Astrocyte (in vitro differentiated cells and primary cell): ENCODE measurements at regions not wholly inside any gene's neighbourhood (a gene's known extent, or its start where the extent isn't known, plus 50 kb on each side); places are given as distances from the start of the nearest gene placed in this dataset.
A peak's percentile ranks its signal among the peaks of the same experiment; 100 is the strongest.

ENCODE experiments used
- DNase-seq: peaks from one replicate; pipeline ENCODE4 v3.0.0-alpha.2; 2010; ENCODE audit warnings: low read depth
- FAIRE-seq: peaks from 2 replicates; lab custom pipeline; 2011; peaks lifted over from hg19 to GRCh38; lab: Jason Lieb, UNC
- H2AFZ ChIP-seq: 2 replicates; pipeline ENCODE4 v1.6.0; 2012; ENCODE audit warnings: low read depth, low read length, inconsistent platforms
- H3K27ac ChIP-seq: 2 replicates; pipeline ENCODE4 v1.5.1; 2011; ENCODE audit warnings: low read depth, low read length, inconsistent platforms
- H3K27me3 ChIP-seq: 2 replicates; pipeline ENCODE4 v1.6.0; 2011; ENCODE audit warnings: low read length, inconsistent platforms; ENCODE audit not compliant: insufficient read depth
- H3K36me3 ChIP-seq: 2 replicates; pipeline ENCODE4 v1.5.1; 2011; ENCODE audit warnings: low read length, inconsistent platforms; ENCODE audit not compliant: insufficient read depth
- H3K4me1 ChIP-seq: 2 replicates; pipeline ENCODE4 v1.5.1; 2011; ENCODE audit warnings: low read length, inconsistent platforms; ENCODE audit not compliant: insufficient read depth
- H3K4me2 ChIP-seq: 2 replicates; pipeline ENCODE4 v1.6.0; 2012; ENCODE audit warnings: low read length, inconsistent platforms
- H3K4me3 ChIP-seq: 2 replicates; pipeline ENCODE4 v1.5.1; 2011; ENCODE audit warnings: low read depth, mild to moderate bottlenecking, low read length, inconsistent platforms; ENCODE audit not compliant: insufficient read depth
- H3K79me2 ChIP-seq: 2 replicates; pipeline ENCODE4 v1.6.0; 2012; ENCODE audit warnings: mild to moderate bottlenecking, low read length, inconsistent platforms; ENCODE audit not compliant: insufficient read depth
- H3K9ac ChIP-seq: 2 replicates; pipeline ENCODE4 v1.6.0; 2012; ENCODE audit warnings: mild to moderate bottlenecking, low read length, inconsistent platforms
- H3K9me3 ChIP-seq: 2 replicates; pipeline ENCODE4 v1.5.1; 2012; ENCODE audit warnings: low read depth, mild to moderate bottlenecking, low read length, inconsistent platforms; ENCODE audit not compliant: insufficient read depth
- H4K20me1 ChIP-seq: 2 replicates; pipeline ENCODE4 v1.6.0; 2012; ENCODE audit warnings: low read length, inconsistent platforms; ENCODE audit not compliant: insufficient read depth
- H3K27ac Mint-ChIP-seq: one replicate; pipeline ENCODE4 v1.8.0; 2021; ENCODE audit warnings: mild to moderate bottlenecking, mixed read lengths; ENCODE audit not compliant: unreplicated experiment
- H3K27me3 Mint-ChIP-seq: one replicate; pipeline ENCODE4 v1.8.0; 2021; ENCODE audit warnings: low read depth, mixed read lengths; ENCODE audit not compliant: unreplicated experiment
- H3K36me3 Mint-ChIP-seq: one replicate; pipeline ENCODE4 v1.8.0; 2021; ENCODE audit warnings: low read depth, mixed read lengths; ENCODE audit not compliant: unreplicated experiment
- H3K4me1 Mint-ChIP-seq: one replicate; pipeline ENCODE4 v1.8.0; 2021; ENCODE audit warnings: low read depth, mixed read lengths; ENCODE audit not compliant: unreplicated experiment
- H3K4me3 Mint-ChIP-seq: one replicate; pipeline ENCODE4 v1.8.0; 2021; ENCODE audit warnings: mild to moderate bottlenecking, moderate library complexity, mixed read lengths; ENCODE audit not compliant: unreplicated experiment
- H3K9me3 Mint-ChIP-seq: one replicate; pipeline ENCODE4 v1.8.0; 2021; ENCODE audit warnings: mild to moderate bottlenecking, mixed read lengths; ENCODE audit not compliant: unreplicated experiment
- CTCF ChIP-seq: IDR thresholded peaks from 2 replicates; pipeline ENCODE4 v1.5.1; 2011; ENCODE audit warnings: low read depth, mild to moderate bottlenecking, inconsistent platforms, low read length, moderate library complexity; ENCODE audit not compliant: insufficient read depth
- EZH2 ChIP-seq: IDR thresholded peaks from 2 replicates; pipeline ENCODE4 v1.6.1; 2012; ENCODE audit warnings: mild to moderate bottlenecking, low read length, inconsistent platforms; ENCODE audit not compliant: insufficient read depth

- no peaks in the 10 kb centered on the region for H3K9me3 Mint-ChIP-seq
- H3K9ac ChIP-seq = peak overlapping the region; percentile 87
- H3K36me3 ChIP-seq = no peaks in the 10 kb centered on the region
- H3K4me1 ChIP-seq = peaks cover 12% of the 10 kb centered on the region
- DNase-seq (no peak), FAIRE-seq (no peak)
- H3K4me3 ChIP-seq = no peak overlapping the region
- peaks cover 2% of the 10 kb centered on the region for H3K27me3 ChIP-seq
- no peaks in the 10 kb centered on the region for H3K9me3 ChIP-seq
- H3K27me3 Mint-ChIP-seq = peaks cover 6% of the 10 kb centered on the region
- H3K4me2 ChIP-seq = peak overlapping the region; percentile 90
- no peaks in the 10 kb centered on the region for H4K20me1 ChIP-seq
- peak overlapping the region; percentile 44 for H3K27ac Mint-ChIP-seq
- H2AFZ ChIP-seq = no peak overlapping the region
- no peak overlapping the region for H3K4me3 Mint-ChIP-seq
- TF ChIP-seq CTCF (no peak), EZH2 (no peak)
- no peaks in the 10 kb centered on the region for H3K36me3 Mint-ChIP-seq
- H3K27ac ChIP-seq = peak overlapping the region; percentile 53
- no peaks in the 10 kb centered on the region for H3K4me1 Mint-ChIP-seq
- H3K79me2 ChIP-seq = no peaks in the 10 kb centered on the region
Observed at GRCh38 chr5:158074597-158074991, 215.6 kb upstream of the CLINT1 start.

GRCh38 chr5:158070859-158071258 lies 211.9 kb upstream of the CLINT1 start:
- H3K4me3 Mint-ChIP-seq = no peak overlapping the region
- H4K20me1 ChIP-seq = no peaks in the 10 kb centered on the region
- H3K9me3 ChIP-seq = no peaks in the 10 kb centered on the region
- no peak overlapping the region for H3K27ac ChIP-seq
- no peaks in the 10 kb centered on the region for H3K9me3 Mint-ChIP-seq
- H3K27ac Mint-ChIP-seq = no peak overlapping the region
- no peaks in the 10 kb centered on the region for H3K79me2 ChIP-seq
- FAIRE-seq (no peak), DNase-seq (no peak)
- no peaks in the 10 kb centered on the region for H3K27me3 Mint-ChIP-seq
- peaks cover 4% of the 10 kb centered on the region for H3K4me1 Mint-ChIP-seq
- no peak overlapping the region for H2AFZ ChIP-seq
- H3K36me3 Mint-ChIP-seq = no peaks in the 10 kb centered on the region
- H3K4me1 ChIP-seq = peaks cover 10% of the 10 kb centered on the region
- no peak overlapping the region for H3K4me3 ChIP-seq
- no peak overlapping the region for H3K4me2 ChIP-seq
- H3K36me3 ChIP-seq = no peaks in the 10 kb centered on the region
- H3K9ac ChIP-seq = no peak overlapping the region
- peaks cover 2% of the 10 kb centered on the region for H3K27me3 ChIP-seq
- TF ChIP-seq CTCF (no peak), EZH2 (no peak)

GRCh38 chr5:158069838-158070237 lies 210.9 kb upstream of the CLINT1 start:
- Mint-ChIP-seq H3K4me3 (no peak overlapping the region), H3K27ac (no peak overlapping the region), H3K4me1 (peaks cover 4% of the 10 kb centered on the region), H3K36me3 (no peaks in the 10 kb centered on the region), H3K9me3 (no peaks in the 10 kb centered on the region), H3K27me3 (peaks cover 1% of the 10 kb centered on the region)
- H3K27me3 ChIP-seq = peaks cover 2% of the 10 kb centered on the region
- no peaks in the 10 kb centered on the region for H3K36me3 ChIP-seq
- no peaks in the 10 kb centered on the region for H3K79me2 ChIP-seq
- H2AFZ ChIP-seq = no peak overlapping the region
- no peak overlapping the region for H3K4me2 ChIP-seq
- DNase-seq (no peak), FAIRE-seq (no peak)
- TF ChIP-seq CTCF (no peak), EZH2 (no peak)
- H4K20me1 ChIP-seq = no peaks in the 10 kb centered on the region
- no peak overlapping the region for H3K9ac ChIP-seq
- H3K9me3 ChIP-seq = no peaks in the 10 kb centered on the region
- H3K27ac ChIP-seq = no peak overlapping the region
- peaks cover 4% of the 10 kb centered on the region for H3K4me1 ChIP-seq
- no peak overlapping the region for H3K4me3 ChIP-seq
